Muscle layer of duodenum (tissue), 2 donors: ENCODE measurements at regions not wholly inside any gene's neighbourhood (a gene's known extent, or its start where the extent isn't known, plus 50 kb on each side); places are given as distances from the start of the nearest gene placed in this dataset.
"Not testable (repeated sequence)": the region's sequence is repeated elsewhere in the genome, so short reads cannot be mapped to it uniquely, and the experiment has no call there.

Experiments
- H3K27ac ChIP-seq: one replicate; pipeline ENCODE4 v1.7.0; 2013; ENCODE audit warnings: mild to moderate bottlenecking, low read length
- H3K27me3 ChIP-seq: one replicate; pipeline ENCODE4 v1.7.0; 2013; ENCODE audit warnings: low read depth, mild to moderate bottlenecking, control low read depth, low read length
- H3K36me3 ChIP-seq, 2 donors: one replicate each; pipeline ENCODE4 v1.7.0; 2013; ENCODE audit warnings: low read length in 2 of 2, control low read depth in 1 of 2, mild to moderate bottlenecking in 1 of 2; ENCODE audit not compliant: insufficient read depth in 2 of 2, control insufficient read depth in 1 of 2
- H3K4me1 ChIP-seq, 2 donors: one replicate each; pipeline ENCODE4 v1.7.0; 2013; ENCODE audit warnings: low read length in 2 of 2, mild to moderate bottlenecking in 2 of 2, control low read depth in 1 of 2, moderate library complexity in 1 of 2; ENCODE audit not compliant: insufficient read depth in 2 of 2, control insufficient read depth in 1 of 2
- H3K4me3 ChIP-seq, 2 donors: one replicate each; pipeline ENCODE4 v1.7.0; 2013; ENCODE audit warnings: low read length in 2 of 2, low read depth in 1 of 2, mild to moderate bottlenecking in 1 of 2
- H3K9me3 ChIP-seq, 2 donors: one replicate each; pipeline ENCODE4 v1.7.0; 2013; ENCODE audit warnings: low read length in 2 of 2, control low read depth in 1 of 2, mild to moderate bottlenecking in 1 of 2; ENCODE audit not compliant: control insufficient read depth in 1 of 2
- donor health status: healthy.

DNA sequence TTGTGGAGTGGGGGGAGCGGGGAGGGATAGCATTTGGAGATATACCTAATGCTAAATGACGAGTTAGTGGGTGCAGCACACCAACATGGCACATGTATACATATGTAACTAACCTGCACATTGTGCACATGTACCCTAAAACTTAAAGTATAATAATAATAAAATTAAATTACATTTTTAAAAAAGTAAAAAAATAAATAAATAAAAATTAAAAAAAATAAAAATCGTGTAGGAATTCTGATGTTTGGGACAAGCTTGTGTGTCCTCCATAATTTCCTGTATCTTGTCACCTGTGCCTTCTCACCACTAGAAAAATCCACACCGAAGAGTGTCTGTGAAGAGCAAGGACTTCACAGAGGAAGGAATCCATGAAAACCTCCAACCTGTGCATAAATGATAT is 400.5 kb upstream of the MGMT start:
- not testable (repeated sequence) for H3K4me3 ChIP-seq, H3K27me3 ChIP-seq, H3K9me3 ChIP-seq, H3K4me1 ChIP-seq, H3K36me3 ChIP-seq, H3K27ac ChIP-seq

DNA sequence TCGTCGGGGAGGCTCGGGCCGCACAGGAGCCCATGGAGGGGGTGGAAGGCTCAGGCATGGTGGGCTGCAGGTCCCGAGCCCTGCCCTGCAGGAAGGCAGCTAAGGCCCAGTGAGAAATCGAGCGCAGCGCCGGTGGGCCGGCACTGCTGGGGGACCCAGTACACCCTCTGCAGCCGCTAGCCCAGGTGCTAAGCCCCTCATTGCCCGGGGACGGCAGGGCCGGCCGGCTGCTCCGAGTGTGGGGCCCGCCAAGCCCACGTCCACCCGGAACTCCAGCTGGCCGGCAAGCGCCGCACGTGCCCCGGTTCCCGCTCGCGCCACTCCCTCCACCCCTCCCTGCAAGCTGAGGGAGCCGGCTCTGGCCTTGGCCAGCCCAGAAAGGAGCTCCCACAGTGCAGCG is 395.6 kb upstream of the MGMT start:
- not testable (repeated sequence) for H3K27me3 ChIP-seq, H3K27ac ChIP-seq, H3K4me3 ChIP-seq, H3K9me3 ChIP-seq, H3K36me3 ChIP-seq, H3K4me1 ChIP-seq

DNA sequence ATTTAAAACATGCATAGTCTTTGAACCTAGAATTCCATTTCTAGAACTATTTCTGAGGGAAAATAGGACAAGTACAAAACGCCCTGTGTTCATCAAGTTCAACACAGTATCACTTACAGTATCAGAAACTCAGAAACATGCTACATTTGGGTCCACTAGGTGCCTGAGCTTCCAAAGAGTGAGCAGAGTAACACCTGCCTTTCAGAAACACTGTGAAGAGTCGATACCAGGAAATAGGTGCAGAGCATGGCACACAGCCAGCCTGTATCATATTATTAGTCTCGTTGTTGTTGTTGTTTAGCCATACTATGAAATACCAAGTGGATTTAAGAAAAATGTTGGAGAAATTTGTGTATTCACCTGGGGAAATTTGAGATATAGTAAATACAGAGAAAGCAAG is 392.1 kb upstream of the MGMT start:
- H3K4me3 ChIP-seq = no peak overlapping the region
- H3K27me3 ChIP-seq = no peaks in the 10 kb centered on the region
- no peak overlapping the region for H3K27ac ChIP-seq
- no peaks in the 10 kb centered on the region for H3K36me3 ChIP-seq
- no peaks in the 10 kb centered on the region for H3K9me3 ChIP-seq
- no peaks in the 10 kb centered on the region for H3K4me1 ChIP-seq

DNA sequence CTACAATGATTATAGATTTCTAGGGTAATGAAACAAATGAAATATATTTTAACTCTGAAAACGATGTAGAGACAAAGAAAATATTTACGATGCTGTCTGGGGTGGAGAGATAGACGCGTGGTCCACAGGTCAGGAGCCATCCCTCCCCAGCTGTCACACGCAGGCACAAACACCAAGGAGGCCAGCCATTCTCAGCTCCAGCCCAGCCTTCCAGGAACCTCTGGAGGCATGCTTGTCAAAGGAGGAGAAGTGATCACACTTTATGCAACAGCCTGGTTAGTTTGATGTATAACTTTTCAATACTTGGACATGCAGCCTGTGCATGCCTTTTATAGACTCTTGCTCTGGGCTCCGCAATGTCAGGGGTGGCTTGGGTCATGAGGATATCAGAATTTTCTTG is 391.5 kb upstream of the MGMT start:
- Histone ChIP-seq H3K36me3 (no peaks in the 10 kb centered on the region), H3K27ac (no peak overlapping the region), H3K27me3 (no peaks in the 10 kb centered on the region), H3K4me3 (no peak overlapping the region), H3K9me3 (no peaks in the 10 kb centered on the region), H3K4me1 (no peaks in the 10 kb centered on the region)

DNA sequence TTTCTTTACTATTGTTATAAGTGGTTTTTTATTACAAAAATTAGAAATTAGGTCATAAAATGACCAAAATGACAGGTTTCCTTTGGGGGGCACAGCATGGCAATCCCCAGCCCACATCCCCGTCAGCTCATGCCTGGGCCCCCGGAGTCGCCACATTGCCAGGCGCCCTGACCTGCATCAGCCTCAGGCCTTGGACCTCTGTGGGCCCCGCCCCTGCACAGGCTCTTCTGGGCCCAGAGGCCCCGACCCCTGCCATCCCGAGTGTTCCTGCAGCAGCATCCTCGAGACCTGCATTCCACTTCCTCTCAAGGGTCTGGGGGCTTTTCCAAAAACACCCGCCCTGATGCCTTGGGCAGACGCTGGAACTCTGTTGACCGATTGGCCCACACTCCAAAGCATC is 391.1 kb upstream of the MGMT start:
- Histone ChIP-seq H3K27ac (no peak overlapping the region), H3K4me1 (no peaks in the 10 kb centered on the region), H3K4me3 (no peak overlapping the region), H3K36me3 (no peaks in the 10 kb centered on the region), H3K9me3 (no peaks in the 10 kb centered on the region), H3K27me3 (no peaks in the 10 kb centered on the region)

DNA sequence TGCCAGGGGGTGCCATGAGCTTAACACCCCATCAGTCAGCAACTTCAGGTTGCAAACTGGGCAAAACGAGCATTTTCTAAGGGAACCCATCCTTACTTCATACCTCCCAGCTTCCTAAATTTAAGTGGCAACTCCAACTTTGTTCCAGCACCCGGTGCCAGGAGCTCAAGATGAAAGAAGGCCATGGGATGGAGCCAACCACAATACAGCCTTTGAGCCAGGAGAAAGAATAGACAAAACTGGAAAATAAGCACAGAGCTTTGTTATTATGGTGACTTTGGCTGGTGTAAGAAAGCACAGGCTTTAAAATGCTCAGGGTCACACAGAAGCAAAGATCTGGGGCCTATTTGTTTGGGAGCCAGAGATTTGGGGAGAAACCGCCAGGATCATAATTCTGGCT is 388.7 kb upstream of the MGMT start:
- Histone ChIP-seq H3K27ac (no peak overlapping the region), H3K9me3 (no peaks in the 10 kb centered on the region), H3K4me3 (no peak overlapping the region), H3K36me3 (no peaks in the 10 kb centered on the region), H3K4me1 (no peaks in the 10 kb centered on the region), H3K27me3 (no peaks in the 10 kb centered on the region)

DNA sequence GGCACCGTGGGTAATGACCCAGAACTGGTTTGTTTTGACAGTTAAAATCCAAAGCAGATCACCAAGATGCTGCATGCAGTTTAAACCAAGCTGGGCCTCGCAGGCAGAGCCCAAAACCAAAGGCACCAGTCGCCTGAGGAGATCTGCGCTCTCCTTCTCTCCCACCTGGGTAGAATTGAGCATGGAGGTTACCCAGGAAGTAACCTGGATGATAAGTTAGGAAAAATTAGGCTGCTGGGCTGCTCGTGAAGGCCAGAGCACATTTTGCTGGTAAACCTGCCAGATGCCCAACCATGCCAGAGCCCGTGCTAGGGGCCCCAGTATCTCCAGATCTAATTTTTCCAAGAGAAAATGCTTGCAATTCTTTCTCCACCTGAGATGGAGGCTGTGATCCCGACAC is 388.3 kb upstream of the MGMT start:
- Histone ChIP-seq H3K4me3 (no peak overlapping the region), H3K27ac (no peak overlapping the region), H3K27me3 (no peaks in the 10 kb centered on the region), H3K4me1 (no peaks in the 10 kb centered on the region), H3K9me3 (no peaks in the 10 kb centered on the region), H3K36me3 (no peaks in the 10 kb centered on the region)

DNA sequence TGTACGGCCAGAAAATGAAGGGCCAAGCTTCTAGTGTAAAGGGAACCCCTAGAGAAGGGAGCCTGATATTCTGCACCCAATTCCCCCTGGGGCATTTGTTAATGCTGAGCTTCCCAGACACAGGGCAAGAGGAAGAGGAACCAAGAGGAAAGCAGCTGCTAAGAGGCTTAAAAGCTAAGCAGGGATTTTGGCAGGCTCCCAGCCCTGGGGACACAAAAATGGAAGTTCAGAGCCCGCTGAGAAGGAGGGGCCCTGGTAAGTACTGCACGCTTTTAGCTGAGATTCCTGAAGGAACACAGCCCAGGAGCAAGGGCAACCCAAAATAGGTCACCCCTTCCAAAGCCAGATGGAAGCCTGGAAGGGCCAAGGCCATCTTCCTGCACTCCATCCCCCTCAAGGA is 387.3 kb upstream of the MGMT start:
- no peaks in the 10 kb centered on the region for H3K36me3 ChIP-seq
- no peaks in the 10 kb centered on the region for H3K4me1 ChIP-seq
- H3K9me3 ChIP-seq = peaks cover 0 to 3% of the 10 kb centered on the region in 2 donors
- H3K27ac ChIP-seq = no peak overlapping the region
- H3K27me3 ChIP-seq = no peaks in the 10 kb centered on the region
- peak overlapping the region in 1 of 2 donors; percentile 13 for H3K4me3 ChIP-seq

DNA sequence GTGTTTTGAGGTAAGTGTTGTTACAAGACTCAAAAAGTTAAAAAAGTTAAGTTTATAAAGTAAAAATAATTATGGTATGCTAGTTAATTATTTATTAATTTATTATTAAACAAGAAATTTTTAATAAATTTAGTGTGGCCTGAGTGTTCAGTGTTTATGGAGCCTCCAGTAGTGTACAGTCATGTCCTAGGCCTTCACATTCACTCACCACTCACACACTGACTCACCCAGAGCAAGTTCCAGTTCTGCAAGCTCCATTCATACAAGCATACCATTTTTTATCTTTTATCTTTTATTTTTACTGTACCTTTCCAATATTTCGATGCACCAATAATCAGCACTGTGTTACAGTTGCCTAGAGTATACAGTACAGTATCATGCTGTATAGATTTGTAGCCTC is 381.2 kb upstream of the MGMT start:
- H3K9me3 ChIP-seq = peaks cover 0 to 6% of the 10 kb centered on the region in 2 donors
- H3K4me3 ChIP-seq = no peak overlapping the region
- H3K36me3 ChIP-seq = no peaks in the 10 kb centered on the region
- no peaks in the 10 kb centered on the region for H3K4me1 ChIP-seq
- no peak overlapping the region for H3K27ac ChIP-seq
- H3K27me3 ChIP-seq = no peaks in the 10 kb centered on the region

DNA sequence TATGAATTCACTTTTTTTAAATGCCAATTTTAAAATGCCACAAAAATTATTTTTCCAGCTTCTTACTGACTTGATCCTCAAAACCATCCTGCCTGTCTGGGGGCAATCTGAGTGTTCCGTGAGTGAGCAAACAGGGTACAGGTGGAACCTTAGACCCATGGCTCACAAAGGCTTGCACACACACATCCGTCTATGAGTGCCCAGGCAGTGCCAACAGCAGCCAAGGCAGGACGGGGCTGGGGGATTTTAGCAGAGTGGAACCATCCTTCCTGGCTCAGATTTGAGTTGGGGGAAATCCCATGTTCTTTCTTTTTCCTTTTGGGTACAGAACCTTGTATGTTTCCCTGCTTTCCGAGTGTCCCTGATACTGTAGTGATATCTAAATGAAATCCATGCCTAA is 377.7 kb upstream of the MGMT start:
- H3K9me3 ChIP-seq = peaks cover 0 to 3% of the 10 kb centered on the region in 2 donors
- H3K27ac ChIP-seq = no peak overlapping the region
- no peaks in the 10 kb centered on the region for H3K27me3 ChIP-seq
- no peak overlapping the region for H3K4me3 ChIP-seq
- no peaks in the 10 kb centered on the region for H3K4me1 ChIP-seq
- H3K36me3 ChIP-seq = no peaks in the 10 kb centered on the region

DNA sequence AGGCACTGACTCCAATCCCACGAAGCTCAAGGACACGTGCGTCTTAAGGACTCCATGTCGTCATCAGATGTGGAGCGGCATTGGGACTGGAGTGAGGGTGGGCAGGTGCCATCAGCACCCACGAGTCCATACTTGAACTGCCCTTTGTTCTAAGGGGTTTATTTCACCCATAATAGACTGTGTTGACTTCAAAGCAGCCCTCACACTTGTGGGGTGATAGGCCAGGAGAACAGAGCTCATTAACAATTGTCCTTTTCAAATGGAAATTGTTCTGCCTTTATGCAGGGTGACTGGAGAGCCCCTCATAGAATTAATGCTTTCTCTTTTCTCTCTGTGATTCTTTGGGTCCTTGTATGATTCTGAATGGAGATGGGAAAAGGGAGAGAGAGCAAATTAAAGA is 376.9 kb upstream of the MGMT start:
- H3K27ac ChIP-seq = no peak overlapping the region
- H3K27me3 ChIP-seq = no peaks in the 10 kb centered on the region
- H3K9me3 ChIP-seq = peaks cover 0 to 3% of the 10 kb centered on the region in 2 donors
- no peaks in the 10 kb centered on the region for H3K36me3 ChIP-seq
- no peak overlapping the region for H3K4me3 ChIP-seq
- H3K4me1 ChIP-seq = no peaks in the 10 kb centered on the region

DNA sequence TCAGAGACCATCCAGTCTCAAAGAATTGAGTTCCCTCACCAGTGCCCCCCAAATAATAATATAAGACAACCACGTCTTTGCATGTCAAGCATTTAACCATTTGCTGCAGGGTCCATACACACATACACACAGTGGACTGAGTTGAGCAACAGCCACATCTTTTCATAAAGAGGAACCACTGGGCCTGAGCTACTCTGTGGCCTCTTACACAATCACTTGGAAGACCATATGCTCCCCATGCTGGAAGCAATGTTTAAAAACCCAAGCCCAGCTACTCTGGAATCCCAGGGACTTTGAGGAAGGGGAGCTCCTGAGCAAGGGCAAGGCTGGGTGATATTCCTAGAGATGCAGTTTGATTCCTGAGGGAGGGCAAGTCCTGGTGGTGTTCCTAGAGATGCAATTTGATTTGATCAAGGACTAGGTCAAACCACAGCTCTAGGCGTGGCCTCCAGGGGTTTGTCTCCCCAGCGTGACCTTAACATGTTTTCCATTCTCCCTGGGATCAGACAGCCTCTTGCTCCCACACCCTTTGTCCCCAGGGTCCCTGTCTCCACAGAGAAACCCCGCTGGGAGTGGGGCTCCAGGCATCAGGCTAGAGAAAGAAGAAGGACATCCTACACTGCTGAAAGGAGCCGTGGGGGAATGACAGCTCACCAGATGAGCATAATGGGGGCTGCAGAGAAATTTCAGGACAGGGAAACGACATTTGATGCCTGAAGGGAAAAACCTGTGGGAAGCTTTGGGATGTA is 376.2 kb upstream of the MGMT start:
- H3K4me1 ChIP-seq = no peaks in the 10 kb centered on the region
- no peak overlapping the region for H3K4me3 ChIP-seq
- no peak overlapping the region for H3K27ac ChIP-seq
- H3K36me3 ChIP-seq = no peaks in the 10 kb centered on the region
- H3K27me3 ChIP-seq = no peaks in the 10 kb centered on the region
- peaks cover 0 to 3% of the 10 kb centered on the region in 2 donors for H3K9me3 ChIP-seq
